ENCODE measurements at regions not wholly inside any gene's neighbourhood (a gene's known extent, or its start where the extent isn't known, plus 50 kb on each side); places are given as distances from the start of the nearest gene placed in this dataset.

- Histone ChIP-seq H3K4me3 (ENCODE audit: low read depth, low read length) (no peak overlapping the region), H3K36me3 (no peaks in the 10 kb centered on the region), H3K27ac (no peak overlapping the region), H3K27me3 (ENCODE audit: insufficient read depth, low read depth, severe bottlenecking) (peaks cover 70% of the 10 kb centered on the region), H3K9me3 (ENCODE audit: severe bottlenecking) (no peaks in the 10 kb centered on the region)
- no peak for TF ChIP-seq CTCF (IDR thresholded peaks at IDR 0.05; ENCODE audit: low read depth, low read length)
- no peak for DNase-seq
These were observed 306.9 kb downstream of the BCL11B start for GRCh38 chr14:98965076-98965475.

GRCh38 chr14:98966016-98966415 is 306.0 kb downstream of the BCL11B start:
- TF ChIP-seq CTCF (IDR thresholded peaks at IDR 0.05; ENCODE audit: low read depth, low read length) = no peak
- Histone ChIP-seq H3K36me3 (no peaks in the 10 kb centered on the region), H3K27ac (no peak overlapping the region), H3K9me3 (ENCODE audit: severe bottlenecking) (no peaks in the 10 kb centered on the region), H3K4me3 (ENCODE audit: low read depth, low read length) (no peak overlapping the region), H3K27me3 (ENCODE audit: insufficient read depth, low read depth, severe bottlenecking) (peaks cover 66% of the 10 kb centered on the region)
- no peak for DNase-seq

GRCh38 chr14:98966475-98967162 is 305.4 kb downstream of the BCL11B start:
- Histone ChIP-seq H3K27ac (no peak overlapping the region), H3K27me3 (ENCODE audit: insufficient read depth, low read depth, severe bottlenecking) (peaks cover 66% of the 10 kb centered on the region), H3K4me3 (ENCODE audit: low read depth, low read length) (no peak overlapping the region), H3K36me3 (no peaks in the 10 kb centered on the region), H3K9me3 (ENCODE audit: severe bottlenecking) (no peaks in the 10 kb centered on the region)
- no peak for DNase-seq
- no peak for TF ChIP-seq CTCF (IDR thresholded peaks at IDR 0.05; ENCODE audit: low read depth, low read length)

GRCh38 chr14:98974113-98974512 is 297.9 kb downstream of the BCL11B start:
- no peaks in the 10 kb centered on the region for H3K9me3 ChIP-seq (ENCODE audit: severe bottlenecking)
- TF ChIP-seq CTCF (IDR thresholded peaks at IDR 0.05; ENCODE audit: low read depth, low read length) = no peak
- H3K27me3 ChIP-seq (ENCODE audit: insufficient read depth, low read depth, severe bottlenecking) = peaks cover 51% of the 10 kb centered on the region
- no peak overlapping the region for H3K4me3 ChIP-seq (ENCODE audit: low read depth, low read length)
- H3K27ac ChIP-seq = no peak overlapping the region
- H3K36me3 ChIP-seq = no peaks in the 10 kb centered on the region
- no peak for DNase-seq

GRCh38 chr14:98976271-98976670 is 295.7 kb downstream of the BCL11B start:
- Histone ChIP-seq H3K9me3 (ENCODE audit: severe bottlenecking) (no peaks in the 10 kb centered on the region), H3K4me3 (ENCODE audit: low read depth, low read length) (no peak overlapping the region), H3K27me3 (ENCODE audit: insufficient read depth, low read depth, severe bottlenecking) (peaks cover 53% of the 10 kb centered on the region), H3K36me3 (no peaks in the 10 kb centered on the region), H3K27ac (no peak overlapping the region)
- DNase-seq = no peak
- no peak for TF ChIP-seq CTCF (IDR thresholded peaks at IDR 0.05; ENCODE audit: low read depth, low read length)

GRCh38 chr14:98977451-98977850 is 294.5 kb downstream of the BCL11B start:
- Histone ChIP-seq H3K27ac (no peak overlapping the region), H3K36me3 (no peaks in the 10 kb centered on the region), H3K9me3 (ENCODE audit: severe bottlenecking) (no peaks in the 10 kb centered on the region), H3K4me3 (ENCODE audit: low read depth, low read length) (no peak overlapping the region), H3K27me3 (ENCODE audit: insufficient read depth, low read depth, severe bottlenecking) (peaks cover 57% of the 10 kb centered on the region)
- TF ChIP-seq CTCF (IDR thresholded peaks at IDR 0.05; ENCODE audit: low read depth, low read length) = no peak
- DNase-seq = no peak
